GM06990 (cell line): ENCODE measurements at regions not wholly inside any gene's neighbourhood (a gene's known extent, or its start where the extent isn't known, plus 50 kb on each side); places are given as distances from the start of the nearest gene placed in this dataset.

Experiments used
- DNase-seq: peaks from one replicate; pipeline ENCODE4 v3.0.0-alpha.2; 2011; ENCODE audit not compliant: insufficient read length; ENCODE audit errors: extremely low read depth
- H3K27me3 ChIP-seq: replicated peaks from 2 replicates; pipeline ENCODE4 v1.6.0; 2011; ENCODE audit warnings: low read length; ENCODE audit not compliant: control insufficient read depth, insufficient read depth
- H3K36me3 ChIP-seq: 2 replicates; pipeline ENCODE4 v1.5.1; 2011; ENCODE audit warnings: low read length; ENCODE audit not compliant: control insufficient read depth, insufficient read depth
- H3K4me3 ChIP-seq: replicated peaks from 2 replicates; pipeline ENCODE4 v1.5.1; 2011; ENCODE audit warnings: low read depth, mild to moderate bottlenecking, control low read depth, low read length
- TF ChIP-seq, protein P1 (sequence below): IDR thresholded peaks from 2 replicates; pipeline ENCODE4 v1.5.1; 2011; ENCODE audit warnings: low read length, control low read depth, mild to moderate bottlenecking, inconsistent platforms; ENCODE audit not compliant: insufficient read depth, poor library complexity, severe bottlenecking

DNA sequence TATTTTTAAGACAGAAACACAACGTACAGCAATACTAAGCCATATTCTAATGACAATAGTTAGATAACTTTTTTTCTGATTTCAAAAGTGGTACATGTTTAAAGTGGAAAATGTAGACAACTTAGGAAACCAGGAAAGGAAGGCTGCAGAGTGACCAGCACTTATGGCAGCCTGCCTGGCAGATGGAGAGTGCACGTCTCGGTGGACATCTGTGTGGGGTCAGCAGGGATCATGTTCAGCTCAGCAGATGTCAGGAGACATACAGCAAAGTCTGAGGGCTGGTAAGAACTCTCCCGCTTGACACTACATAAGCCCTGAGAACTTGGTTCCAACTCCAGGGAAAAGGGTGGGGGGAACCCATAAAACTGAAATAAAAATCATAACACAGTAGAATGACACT, 128.6 kb upstream of the ADPGK start:
- Histone ChIP-seq H3K27me3 (no peaks in the 10 kb centered on the region; the same call in none of the 2 replicates), H3K4me3 (no peak overlapping the region), H3K36me3 (no peaks in the 10 kb centered on the region)
- TF ChIP-seq, protein P1, sequence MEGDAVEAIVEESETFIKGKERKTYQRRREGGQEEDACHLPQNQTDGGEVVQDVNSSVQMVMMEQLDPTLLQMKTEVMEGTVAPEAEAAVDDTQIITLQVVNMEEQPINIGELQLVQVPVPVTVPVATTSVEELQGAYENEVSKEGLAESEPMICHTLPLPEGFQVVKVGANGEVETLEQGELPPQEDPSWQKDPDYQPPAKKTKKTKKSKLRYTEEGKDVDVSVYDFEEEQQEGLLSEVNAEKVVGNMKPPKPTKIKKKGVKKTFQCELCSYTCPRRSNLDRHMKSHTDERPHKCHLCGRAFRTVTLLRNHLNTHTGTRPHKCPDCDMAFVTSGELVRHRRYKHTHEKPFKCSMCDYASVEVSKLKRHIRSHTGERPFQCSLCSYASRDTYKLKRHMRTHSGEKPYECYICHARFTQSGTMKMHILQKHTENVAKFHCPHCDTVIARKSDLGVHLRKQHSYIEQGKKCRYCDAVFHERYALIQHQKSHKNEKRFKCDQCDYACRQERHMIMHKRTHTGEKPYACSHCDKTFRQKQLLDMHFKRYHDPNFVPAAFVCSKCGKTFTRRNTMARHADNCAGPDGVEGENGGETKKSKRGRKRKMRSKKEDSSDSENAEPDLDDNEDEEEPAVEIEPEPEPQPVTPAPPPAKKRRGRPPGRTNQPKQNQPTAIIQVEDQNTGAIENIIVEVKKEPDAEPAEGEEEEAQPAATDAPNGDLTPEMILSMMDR = no peak
- DNase-seq = no peak

DNA sequence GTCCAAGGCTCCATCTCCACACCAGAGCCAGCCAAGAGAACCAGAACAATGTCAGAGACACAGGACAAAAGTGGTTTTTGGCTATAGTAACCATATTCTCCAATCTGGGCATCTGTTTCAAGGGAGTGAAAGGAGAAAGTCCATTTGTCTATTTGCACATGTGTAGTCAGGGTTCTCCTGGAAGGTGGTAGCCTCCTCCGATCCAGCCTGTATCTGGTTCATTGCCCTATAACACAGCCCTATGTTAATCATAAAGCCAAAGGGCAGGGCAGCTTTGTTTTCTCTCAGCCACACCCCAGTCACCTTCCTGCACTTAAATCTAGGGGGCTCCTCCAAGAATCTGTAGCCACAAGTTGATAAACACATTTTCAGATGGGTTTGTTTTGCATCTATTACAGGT, 128.1 kb upstream of the ADPGK start:
- Histone ChIP-seq H3K4me3 (no peak overlapping the region), H3K27me3 (no peaks in the 10 kb centered on the region; the same call in none of the 2 replicates), H3K36me3 (no peaks in the 10 kb centered on the region)
- no peak for DNase-seq
- TF ChIP-seq, protein P1 = no peak

DNA sequence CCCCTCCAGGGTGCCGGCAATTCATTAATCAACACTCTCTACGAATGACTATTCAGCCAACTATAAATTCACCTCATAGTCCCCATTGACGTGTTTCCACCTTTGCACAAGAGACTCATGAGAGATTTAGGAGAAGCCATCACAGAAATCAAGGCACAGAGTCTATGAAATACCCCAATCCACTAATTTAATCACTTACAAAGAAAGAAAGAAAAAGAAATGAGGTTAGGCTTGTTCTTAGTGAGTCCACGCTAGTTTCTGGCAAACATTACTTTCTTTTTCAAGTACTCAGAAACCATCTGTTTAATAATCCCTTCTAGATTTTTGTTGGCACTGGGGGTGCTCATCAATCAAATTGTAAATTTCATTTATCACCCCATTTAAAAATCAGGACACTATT, 125.2 kb upstream of the ADPGK start:
- TF ChIP-seq, protein P1 = no peak
- Histone ChIP-seq H3K27me3 (no peaks in the 10 kb centered on the region; the same call in none of the 2 replicates), H3K4me3 (no peak overlapping the region), H3K36me3 (no peaks in the 10 kb centered on the region)
- DNase-seq = no peak

DNA sequence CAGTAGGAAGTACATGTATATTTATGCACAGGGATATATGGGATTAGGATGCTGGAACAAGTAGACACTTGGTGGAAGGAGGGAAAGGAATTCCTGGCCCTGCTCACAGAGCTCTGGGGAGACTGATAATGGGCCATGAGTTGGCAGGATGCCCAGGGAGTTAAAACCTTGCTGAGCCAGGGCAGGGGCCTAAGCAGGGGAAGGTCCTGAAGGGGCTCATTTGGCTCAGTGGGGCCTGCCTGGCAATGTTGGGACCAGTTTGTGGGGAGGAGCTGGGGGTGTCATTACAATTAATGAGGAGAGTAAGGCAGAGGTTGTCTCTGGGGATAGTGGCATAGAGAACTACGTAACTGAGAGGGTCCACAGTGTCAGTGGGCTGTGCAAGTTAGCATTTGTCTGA, 124.2 kb upstream of the ADPGK start:
- no peak for DNase-seq
- no peaks in the 10 kb centered on the region for H3K36me3 ChIP-seq
- H3K27me3 ChIP-seq = peaks cover under 1% of the 10 kb centered on the region
- TF ChIP-seq, protein P1 = no peak
- H3K4me3 ChIP-seq = no peak overlapping the region

DNA sequence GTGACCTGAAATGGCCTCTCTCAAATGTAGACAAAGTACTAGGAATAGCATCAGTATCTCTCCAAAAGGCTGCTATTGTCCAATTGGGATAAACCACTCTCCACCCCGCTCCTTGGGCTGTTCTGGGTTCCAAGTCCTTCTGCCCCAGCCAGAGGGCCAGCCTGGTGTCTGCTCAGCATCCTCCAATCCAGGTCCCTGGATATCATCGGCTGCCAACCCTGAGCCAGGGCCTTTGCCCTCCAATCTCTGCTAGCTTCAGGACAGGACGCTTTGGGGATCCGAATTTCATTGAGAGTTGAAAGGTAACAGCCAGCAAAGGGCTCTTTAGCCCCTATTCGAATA, 119.3 kb upstream of the ADPGK start:
- Histone ChIP-seq H3K36me3 (no peaks in the 10 kb centered on the region), H3K27me3 (peaks cover 3% of the 10 kb centered on the region), H3K4me3 (no peak overlapping the region)
- no peak for DNase-seq
- TF ChIP-seq, protein P1 = no peak

DNA sequence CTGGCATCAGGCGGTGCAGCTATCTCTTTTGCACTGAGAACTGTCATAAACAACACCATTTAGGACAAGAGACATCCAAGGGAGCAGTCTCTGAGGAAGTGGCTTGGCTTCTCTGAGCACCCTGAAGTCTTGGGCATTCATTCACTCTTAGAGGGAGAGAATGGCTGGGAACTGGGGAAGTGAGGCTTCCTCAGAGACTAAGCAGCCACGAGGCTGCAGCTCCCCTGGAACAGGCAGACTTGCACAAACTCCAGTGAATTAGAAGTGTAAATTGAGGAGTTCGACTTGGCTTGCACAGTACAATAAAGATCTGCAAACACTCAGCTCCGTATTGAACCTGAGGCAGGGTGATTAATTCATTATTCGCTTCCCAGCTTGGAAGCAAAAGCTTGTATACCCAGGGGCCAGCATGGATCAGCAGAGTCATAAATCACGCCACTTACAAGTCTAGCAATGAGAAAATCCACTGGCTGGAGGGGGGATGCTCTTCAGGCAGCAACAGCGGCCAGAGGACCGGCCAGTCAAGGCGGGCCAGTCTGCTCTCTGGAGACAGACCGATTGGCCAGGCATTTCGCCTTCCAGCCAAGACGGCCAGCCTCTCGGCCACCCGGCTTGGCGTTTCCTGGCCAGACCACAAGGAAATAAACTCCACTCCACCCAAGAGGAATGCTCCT, 118.8 kb upstream of the ADPGK start:
- Histone ChIP-seq H3K4me3 (no peak overlapping the region), H3K36me3 (no peaks in the 10 kb centered on the region), H3K27me3 (peaks cover 3% of the 10 kb centered on the region)
- DNase-seq = no peak
- TF ChIP-seq, protein P1 = no peak
